ENCODE measurements at regions not wholly inside any gene's neighbourhood (a gene's known extent, or its start where the extent isn't known, plus 50 kb on each side); places are given as distances from the start of the nearest gene placed in this dataset.

DNA sequence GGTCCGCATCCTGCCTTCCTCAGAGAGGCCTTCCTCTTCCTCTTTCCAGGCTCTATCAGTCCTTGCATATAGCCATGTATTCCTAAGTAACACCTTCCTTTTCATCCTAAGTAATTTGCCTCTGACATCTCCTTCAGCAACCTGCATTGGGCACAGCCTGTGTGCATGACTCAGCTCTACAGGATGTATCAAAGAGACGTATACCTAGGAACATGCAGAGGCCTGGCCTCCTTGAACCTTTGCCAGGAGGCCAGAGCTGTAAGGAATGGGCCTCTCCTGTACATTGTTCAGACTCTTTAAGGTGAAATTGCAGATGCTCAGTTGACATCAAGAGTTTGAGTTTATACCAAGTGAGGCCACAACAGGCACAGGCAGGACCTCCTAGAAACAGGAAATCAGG is 76.0 kb upstream of the CELF4 start:
- DNase-seq (ENCODE audit: low read depth) = no peak

GRCh38 chr18:37640504-37640903 is 74.9 kb upstream of the CELF4 start:
- DNase-seq (ENCODE audit: low read depth) = no peak

- no peak for DNase-seq (ENCODE audit: low read depth)
These were observed 74.2 kb upstream of the CELF4 start for GRCh38 chr18:37639846-37640245.

- DNase-seq (ENCODE audit: low read depth) = no peak
These were observed 71.9 kb upstream of the CELF4 start for GRCh38 chr18:37637478-37637850.

DNA sequence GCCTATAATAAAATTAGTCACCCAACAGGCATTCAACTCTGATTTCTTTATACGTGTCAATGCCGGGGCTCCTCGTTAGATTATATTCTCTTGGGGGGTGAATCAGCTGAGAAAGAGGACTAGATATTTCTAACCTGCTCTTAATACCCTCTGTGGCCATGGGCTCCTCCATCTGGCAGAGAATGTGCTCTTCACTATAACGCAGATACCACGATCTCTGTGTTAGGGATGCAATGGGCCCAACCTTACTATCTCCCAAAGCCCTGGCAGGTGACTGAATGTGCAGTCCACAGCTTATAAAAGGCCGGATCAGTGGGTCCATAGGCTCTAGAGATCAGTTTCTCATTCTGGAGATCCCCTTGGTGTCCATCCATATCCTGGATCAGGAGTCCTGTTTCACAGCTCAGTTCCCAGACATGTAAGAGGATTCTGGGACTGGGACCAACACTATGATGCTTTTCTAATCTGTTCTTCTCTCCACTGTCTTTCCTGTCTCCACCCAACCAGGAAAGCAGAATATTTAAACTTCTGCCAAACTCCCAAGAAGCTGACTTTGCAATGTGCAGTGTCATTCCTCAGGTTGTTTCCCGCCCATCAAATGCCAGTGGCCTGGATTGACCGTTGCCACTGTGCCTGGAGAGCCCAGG is 71.4 kb upstream of the CELF4 start:
- no peak for DNase-seq (ENCODE audit: low read depth)

- DNase-seq (ENCODE audit: low read depth) = no peak
These were observed 68.9 kb upstream of the CELF4 start for GRCh38 chr18:37634516-37634915.

- DNase-seq (ENCODE audit: low read depth) = no peak
These were observed 65.8 kb upstream of the CELF4 start for GRCh38 chr18:37631422-37631821.

DNA sequence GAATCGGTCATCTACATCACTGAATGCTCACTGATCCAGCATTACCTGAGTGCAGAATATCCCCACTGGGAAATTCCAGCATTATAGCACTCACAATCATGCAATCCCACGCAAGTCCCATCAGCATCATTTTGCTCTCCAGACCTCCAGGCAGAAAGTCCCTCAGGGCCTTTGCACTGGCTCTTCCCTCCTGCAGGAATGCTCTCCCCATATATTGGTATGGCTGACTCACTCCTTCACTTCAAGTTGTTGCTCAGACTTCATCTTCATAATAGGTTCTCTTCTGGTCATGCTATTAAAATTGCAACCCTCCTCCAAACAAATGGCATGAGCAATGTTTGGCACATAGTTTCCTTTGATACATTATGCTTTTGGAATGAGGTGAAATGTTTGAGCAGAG is 64.7 kb upstream of the CELF4 start:
- DNase-seq (ENCODE audit: low read depth) = no peak

GRCh38 chr18:37628470-37629220 is 63.0 kb upstream of the CELF4 start:
- no peak for DNase-seq (ENCODE audit: low read depth)

DNA sequence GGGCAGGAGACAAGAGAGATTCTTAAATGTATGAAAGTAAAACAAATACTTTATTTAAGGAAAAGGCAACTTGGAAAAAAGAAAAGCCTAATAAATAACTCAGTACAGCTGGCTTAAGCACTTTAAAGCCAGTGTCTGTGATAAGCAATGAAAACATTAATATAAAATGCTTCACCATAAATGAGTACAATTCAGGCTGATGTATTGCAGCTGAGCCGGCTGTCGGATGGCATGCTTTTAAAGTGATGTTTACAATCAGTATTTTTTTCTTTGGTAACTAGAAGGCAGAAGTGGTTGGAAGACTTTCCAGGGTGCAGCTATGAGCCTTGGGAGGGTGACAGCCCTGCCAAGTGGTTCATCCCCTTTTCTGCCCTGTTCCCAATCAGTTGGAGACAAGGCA is 58.7 kb upstream of the CELF4 start:
- DNase-seq (ENCODE audit: low read depth) = no peak

DNA sequence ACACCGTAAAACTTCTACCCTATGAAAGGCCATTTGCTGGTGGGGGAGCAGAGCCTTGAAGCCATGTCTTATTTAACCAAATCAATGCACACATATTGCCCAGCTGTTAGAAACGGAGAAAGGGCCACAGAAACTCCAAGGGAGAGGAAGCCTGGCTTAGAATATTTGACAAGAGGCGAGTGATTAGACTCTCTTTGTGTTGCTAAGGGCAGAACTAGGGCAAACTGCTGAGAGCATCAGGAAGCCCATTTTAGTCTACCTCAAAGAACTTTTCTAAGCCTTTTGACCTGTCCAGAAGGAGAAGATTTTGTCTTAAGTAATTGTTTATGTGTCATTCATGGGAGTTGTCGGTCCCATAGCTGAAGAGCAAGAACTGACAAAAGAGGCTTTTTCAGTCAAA is 54.4 kb upstream of the CELF4 start:
- DNase-seq (ENCODE audit: low read depth) = no peak

GRCh38 chr18:37617623-37618022 is 52.0 kb upstream of the CELF4 start:
- no peak for DNase-seq (ENCODE audit: low read depth)

Measured in stimulated activated CD4-positive, alpha-beta T cell treated with anti-CD3 and anti-CD28 coated beads, Interleukin-2, amount 100 ng/mL, for 4 hours (primary cell).